Medulla oblongata (tissue), 1 donor: ENCODE measurements at regions not wholly inside any gene's neighbourhood (a gene's known extent, or its start where the extent isn't known, plus 50 kb on each side); places are given as distances from the start of the nearest gene placed in this dataset.

Experiments
- DNase-seq: peaks from one replicate; pipeline ENCODE4 v3.0.0-alpha.2; 2015; ENCODE audit errors: extremely low spot score

DNA sequence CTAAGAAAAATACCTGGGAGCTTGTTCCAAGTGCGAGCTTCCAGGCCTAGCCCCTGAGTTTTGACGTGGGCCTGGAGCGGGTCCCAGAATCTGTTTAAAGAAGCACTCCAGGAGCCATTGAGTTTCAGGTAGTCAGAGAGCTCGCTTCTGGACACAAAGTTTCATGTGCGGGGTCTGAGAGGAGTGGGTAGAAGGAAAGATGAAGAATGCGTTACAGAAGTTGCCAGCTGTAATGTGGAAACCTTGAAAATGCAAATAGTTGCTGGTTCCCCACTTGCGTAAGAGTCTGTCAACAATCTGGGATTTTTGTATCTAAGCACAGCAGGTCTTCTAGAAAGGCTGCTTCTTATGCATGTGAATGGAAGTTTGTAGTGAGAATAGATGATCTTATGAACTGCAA is 77.5 kb upstream of the CLCN4 start:
- DNase-seq: no peak

GRCh38 chrX:10083809-10084208 is 73.0 kb upstream of the CLCN4 start:
- DNase-seq: no peak

DNA sequence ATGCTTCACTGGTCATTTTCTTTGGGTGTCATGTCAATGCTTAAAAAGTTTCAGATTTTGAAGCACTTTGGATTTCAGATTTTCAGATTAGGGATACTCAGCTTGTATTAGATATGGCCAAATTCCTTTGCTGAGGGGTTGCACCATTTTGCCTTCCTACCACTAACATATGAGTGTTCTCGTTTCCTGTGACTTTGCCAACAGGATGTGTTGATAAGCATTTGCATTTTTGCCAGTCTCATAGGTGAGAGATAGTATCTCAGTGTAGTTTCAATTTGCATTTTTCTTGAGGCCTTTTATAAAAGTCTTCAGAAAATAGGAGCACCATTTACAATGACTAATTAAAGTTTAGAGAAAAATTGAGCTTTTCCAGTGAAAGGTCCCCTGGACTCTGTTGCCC is 71.6 kb upstream of the CLCN4 start:
- DNase-seq: no peak

DNA sequence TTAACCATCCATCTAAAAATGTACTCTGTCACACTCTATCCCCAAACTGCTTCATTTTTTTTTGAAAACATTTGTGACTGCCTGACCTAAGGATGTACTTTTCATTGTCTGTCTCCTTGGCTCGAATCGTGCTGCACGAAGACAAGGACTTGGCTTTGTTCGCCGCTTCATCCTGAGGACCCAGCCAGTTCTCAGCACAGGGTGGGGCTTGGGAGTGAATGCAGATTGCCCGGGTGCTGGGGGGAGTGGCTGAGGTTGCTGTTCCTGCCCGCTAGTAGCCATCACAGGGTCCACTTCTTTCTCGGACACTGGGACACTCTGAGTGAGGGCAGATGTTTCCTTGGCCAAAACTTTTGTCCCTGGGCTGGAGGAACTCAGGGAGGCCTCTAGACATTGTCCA is 70.1 kb upstream of the CLCN4 start:
- DNase-seq: no peak

DNA sequence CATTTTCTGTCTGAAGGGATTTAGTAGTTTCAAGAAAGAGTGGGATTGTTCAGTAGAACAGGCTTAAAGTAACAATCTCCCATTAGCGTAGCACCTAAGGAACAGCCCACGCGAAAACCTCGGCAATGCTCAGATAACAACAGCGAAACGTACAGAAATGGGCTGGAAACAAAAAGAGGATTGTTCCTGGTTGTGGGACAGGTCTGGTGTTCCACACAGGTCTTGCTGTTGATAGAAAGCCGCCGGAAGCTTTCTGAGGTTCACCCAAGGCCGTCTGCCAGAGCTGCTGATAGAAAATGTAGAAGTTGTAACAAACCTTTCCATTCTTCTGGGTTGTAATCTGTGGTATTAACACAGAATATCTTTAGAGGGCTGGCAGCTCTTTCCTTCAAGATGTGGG is 69.4 kb upstream of the CLCN4 start:
- DNase-seq: no peak

DNA sequence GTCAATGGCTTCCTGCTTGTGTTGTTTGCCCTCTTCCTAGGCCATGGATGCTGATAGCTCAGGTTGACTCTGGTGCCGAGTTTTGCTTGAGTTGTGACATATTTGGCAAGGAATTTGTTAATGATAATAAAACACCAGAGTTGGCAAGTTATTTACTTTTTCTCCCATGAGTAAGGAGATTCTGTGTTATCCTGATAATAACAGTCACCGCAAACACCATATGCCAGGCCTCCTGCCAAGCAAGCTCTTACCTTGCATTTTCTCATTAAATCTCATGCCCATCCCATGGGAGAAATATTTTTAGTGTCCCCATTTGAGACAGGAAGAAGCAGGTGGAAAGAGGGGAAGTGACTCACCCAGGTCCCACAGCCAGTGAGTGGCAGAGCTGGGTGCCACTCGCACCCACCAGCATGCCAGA is 67.4 kb upstream of the CLCN4 start:
- no peak for DNase-seq

GRCh38 chrX:10090319-10090718 is 66.5 kb upstream of the CLCN4 start:
- DNase-seq: no peak

- DNase-seq: no peak
Observed at GRCh38 chrX:10095246-10095645, 61.5 kb upstream of the CLCN4 start.

DNA sequence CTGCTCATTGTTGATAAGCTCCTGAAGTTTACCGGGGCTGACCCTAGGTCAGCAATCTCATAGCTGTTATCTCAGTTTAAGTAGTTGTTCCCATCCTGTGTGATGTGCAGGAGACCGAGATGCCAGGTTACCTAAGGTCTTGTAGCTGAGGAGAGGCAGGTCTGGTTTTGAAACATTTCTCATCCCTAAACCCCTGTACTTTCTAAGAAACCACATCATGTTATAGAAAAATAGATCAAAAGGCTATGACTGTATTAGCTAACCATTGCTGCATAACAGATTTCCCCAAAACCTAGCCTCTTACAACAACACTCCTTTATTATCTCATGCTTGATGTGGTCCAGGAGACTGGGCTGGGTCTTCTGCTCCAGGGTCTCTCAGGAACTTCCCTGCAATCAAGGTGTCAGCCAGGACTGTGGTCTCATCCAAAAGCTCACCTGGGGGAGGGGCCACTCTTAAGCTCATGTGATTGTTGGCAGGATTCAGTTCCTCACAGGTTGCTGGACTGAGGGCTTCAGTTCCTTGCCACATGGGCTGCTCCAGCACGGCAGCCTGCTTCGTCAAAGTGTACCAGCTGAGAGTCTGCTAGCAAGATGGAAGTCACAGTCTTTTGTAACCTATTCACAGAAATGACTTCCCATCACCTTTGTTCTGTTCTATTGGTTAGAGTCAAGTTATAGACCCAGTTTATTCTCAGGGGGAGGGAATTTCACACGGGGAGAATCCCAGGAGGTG is 60.9 kb upstream of the CLCN4 start:
- DNase-seq: no peak

DNA sequence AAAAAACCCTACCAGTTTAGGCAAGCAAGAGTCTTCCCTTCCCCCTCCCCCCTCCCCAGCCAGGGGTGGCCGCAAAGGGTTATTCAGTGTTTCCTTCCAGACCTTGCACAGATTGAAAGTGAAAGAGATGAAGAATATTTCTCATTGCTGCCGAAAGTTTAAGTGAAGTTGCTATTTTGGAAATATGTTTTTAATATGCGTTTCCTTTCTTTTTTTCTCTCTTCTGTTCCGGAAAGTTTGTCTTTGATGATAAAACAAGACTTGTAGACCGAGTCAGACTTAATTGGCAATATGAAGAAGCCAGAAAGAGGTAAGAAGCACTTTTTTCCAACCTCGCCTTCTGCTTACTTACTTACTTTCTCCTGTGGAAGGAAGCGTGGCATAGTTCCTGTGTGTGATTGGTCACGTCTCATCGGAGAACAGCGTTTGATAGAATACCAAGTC is 58.5 kb upstream of the CLCN4 start:
- no peak for DNase-seq

- DNase-seq: no peak
Observed at GRCh38 chrX:10099411-10099810, 57.4 kb upstream of the CLCN4 start.

- no peak for DNase-seq
Observed at GRCh38 chrX:10101269-10101668, 55.5 kb upstream of the CLCN4 start.

GRCh38 chrX:10102046-10102704 is 54.6 kb upstream of the CLCN4 start:
- no peak for DNase-seq

GRCh38 chrX:10103023-10103422 is 53.8 kb upstream of the CLCN4 start:
- DNase-seq: no peak

DNA sequence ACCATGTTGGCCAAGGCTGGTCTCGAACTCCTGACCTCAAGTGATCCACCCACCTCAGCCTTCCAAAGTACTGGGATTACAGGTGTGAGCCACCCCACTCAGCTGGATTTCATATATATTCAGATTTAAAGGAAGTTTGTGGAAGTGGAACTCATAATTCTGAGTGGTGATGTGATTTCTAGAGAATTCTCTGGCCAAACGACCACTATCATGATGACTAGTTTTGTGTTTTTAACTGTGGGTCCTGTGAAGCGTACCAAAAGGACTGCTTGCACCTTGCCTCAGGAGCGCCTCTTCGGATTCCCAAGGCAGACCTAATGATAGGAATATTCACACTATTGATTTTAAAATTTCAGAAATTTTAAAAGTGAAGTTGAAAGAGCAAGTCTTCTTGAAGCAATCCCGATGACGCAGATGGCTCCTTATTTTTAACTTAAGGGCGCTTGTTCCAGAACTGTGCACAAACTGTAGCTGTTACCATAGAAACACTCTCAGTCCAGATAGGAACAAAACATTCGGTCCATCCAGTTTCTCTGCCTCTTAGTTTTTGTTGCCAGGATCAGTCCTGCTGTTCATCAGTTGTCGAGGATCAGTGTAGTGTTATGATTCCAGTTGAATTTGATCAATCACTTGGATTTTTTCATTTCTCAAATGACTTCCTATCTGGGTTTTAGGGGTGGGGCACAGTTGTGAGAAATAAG is 51.7 kb upstream of the CLCN4 start:
- DNase-seq: no peak

DNA sequence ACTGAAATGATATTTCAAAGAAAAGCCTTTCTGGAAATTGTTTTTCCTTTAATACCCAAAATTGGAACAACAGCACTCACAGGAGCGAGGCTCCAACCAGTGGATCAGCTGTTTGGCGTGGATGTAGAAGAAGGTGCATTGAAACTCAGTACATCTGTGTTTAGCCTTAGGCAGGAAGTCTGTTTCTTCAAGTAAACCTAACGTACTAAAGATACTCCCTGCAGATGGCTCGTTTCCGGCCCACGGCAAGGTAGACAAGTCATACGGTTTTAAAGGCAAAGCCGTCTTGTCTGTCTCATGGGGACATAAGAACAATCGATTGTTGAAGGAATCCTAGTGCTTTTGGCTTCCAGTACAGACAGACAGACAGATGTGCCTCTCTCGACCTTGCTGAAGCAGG is 50.0 kb upstream of the CLCN4 start:
- no peak for DNase-seq
